Erythroblast (primary cell): ENCODE measurements at regions not wholly inside any gene's neighbourhood (a gene's known extent, or its start where the extent isn't known, plus 50 kb on each side); places are given as distances from the start of the nearest gene placed in this dataset.

Experiments used
- GATA1 ChIP-seq: IDR thresholded peaks from 2 replicates; pipeline ENCODE4 v1.6.1; 2011; ENCODE audit warnings: low read depth, mild to moderate bottlenecking, control low read depth, low read length, moderate library complexity
- POLR2A ChIP-seq: IDR thresholded peaks from 2 replicates; pipeline ENCODE4 v1.6.1; 2011; ENCODE audit warnings: mild to moderate bottlenecking, low read length

DNA sequence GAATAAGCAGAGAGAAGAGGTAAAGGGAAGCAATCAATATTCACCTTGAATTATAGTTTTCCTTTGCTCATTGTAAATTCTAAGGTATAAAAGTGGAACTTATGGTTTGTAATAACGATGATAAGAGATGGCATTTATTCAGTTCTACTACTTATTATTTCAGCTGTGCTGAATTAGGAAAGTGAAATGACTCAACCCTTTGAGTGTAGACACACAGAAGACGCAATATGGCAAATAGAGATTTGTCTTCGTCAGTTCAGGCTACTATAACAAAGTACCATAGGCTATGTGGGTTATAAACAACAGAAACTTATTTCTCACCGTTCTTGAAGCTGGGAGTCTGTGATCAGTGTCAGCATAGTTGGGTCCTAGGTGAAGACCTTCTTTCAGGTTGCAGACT is 713.0 kb upstream of the PCDH9 start:
- TF ChIP-seq POLR2A (no peak), GATA1 (no peak)
